Left kidney (tissue), 1 donor: ENCODE measurements at regions not wholly inside any gene's neighbourhood (a gene's known extent, or its start where the extent isn't known, plus 50 kb on each side); places are given as distances from the start of the nearest gene placed in this dataset.
A peak's percentile ranks its signal among the peaks of the same experiment; 100 is the strongest.
"Not testable (repeated sequence)": the region's sequence is repeated elsewhere in the genome, so short reads cannot be mapped to it uniquely, and the experiment has no call there.

Source experiments
- DNase-seq: peaks from one replicate; pipeline ENCODE4 v3.0.0-alpha.2; 2013

- no peak for DNase-seq
These were observed 1247.1 kb downstream of the GATA3 start for GRCh38 chr10:9301554-9301953.

DNA sequence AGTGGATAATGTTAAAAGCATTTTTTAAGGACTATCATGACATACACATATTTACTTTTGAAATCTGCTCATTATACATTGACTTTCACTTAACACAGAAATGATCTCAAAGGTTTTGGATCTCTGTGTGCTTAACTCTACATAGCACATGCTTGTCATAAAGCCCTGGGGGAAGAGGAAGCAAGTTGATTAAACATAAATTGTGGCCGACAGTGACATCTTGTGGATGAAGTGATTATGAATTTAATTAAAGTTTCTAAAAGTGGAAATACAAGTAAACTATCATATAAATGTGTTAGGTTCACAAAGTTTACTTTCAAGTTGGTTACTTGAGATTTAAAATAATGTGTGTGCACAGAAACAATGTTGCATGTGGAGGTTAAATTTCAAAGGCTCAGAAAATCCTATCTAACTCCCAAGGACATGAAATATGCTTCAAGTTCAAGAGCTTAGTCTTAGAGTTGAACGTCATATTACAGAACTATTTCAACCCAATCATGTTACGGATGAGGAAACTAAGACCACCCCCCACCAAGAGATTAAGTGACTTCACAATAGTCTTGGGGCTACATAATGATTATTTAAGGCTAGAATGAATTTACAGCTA lies 1247.8 kb downstream of the GATA3 start:
- peak; percentile 68 for DNase-seq

DNA sequence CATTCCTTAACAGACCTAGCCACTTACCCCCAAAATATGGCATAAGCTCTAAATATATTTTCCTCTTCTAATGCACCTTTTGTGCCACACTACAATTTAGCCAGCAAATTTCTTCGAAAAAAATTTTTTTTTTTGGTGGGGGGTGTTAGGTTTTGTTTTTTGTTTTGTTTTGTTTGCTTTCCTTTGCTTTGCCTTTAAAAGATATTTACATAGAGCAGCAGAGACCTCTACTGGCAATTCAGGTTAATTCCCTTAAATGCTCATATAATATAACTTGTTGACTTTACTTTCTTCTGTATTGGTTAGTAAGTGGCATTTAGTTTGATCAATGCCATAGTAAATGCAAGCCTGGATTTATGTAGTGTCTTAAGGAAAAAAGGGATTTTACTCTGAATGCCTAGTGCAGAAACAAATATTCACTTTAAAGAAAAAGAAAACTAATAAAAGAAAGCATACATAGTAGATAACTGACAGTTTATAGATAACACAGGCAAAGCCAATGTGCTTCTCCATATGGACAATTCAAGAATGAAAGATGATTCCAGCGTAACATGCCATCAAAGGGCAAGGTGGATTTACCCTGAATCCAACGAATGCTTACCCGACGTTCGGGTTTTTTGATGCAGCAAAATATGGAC lies 1250.6 kb downstream of the GATA3 start:
- DNase-seq: no peak

GRCh38 chr10:9311702-9312499 lies 1257.4 kb downstream of the GATA3 start:
- no peak for DNase-seq

DNA sequence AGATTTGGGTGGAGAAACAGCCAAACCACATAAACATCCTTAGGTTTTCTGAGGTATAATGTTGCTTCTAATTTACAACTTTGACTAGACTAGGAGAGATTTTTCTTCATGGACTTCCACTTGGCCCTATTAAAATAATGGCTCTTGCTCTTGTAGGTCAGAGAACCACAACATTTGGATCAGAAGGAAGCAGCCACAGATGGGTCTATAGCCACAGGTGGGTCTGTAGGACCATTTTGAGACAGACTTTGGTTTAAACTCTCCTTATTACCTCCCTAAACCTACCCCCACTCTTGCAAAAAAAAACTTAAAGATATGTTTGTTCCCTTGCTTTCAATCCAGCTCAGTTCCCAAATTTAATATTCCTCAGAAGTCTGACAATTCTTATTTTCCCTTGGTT lies 1260.8 kb downstream of the GATA3 start:
- DNase-seq: no peak

GRCh38 chr10:9331583-9332008 lies 1277.1 kb downstream of the GATA3 start:
- DNase-seq: peak; percentile 47

DNA sequence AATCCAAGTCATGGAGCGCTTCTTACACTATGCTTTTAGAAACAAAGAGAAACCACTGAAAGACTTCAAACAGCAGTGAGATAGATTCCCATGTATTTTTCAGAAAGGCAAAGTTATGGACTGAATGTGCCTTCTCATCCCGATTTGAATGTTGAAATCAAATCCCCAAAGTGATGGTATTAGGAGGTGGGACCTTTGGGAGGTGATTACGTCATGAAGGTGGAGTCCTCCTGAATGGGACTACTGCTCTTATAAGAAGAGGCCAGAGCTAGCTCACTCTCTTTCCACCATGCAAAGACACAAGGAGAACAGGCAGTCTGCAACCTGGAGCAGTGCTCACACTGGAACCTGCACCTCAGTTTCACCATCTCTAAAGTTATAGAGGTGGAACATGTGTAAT lies 1279.8 kb downstream of the GATA3 start:
- no peak for DNase-seq

DNA sequence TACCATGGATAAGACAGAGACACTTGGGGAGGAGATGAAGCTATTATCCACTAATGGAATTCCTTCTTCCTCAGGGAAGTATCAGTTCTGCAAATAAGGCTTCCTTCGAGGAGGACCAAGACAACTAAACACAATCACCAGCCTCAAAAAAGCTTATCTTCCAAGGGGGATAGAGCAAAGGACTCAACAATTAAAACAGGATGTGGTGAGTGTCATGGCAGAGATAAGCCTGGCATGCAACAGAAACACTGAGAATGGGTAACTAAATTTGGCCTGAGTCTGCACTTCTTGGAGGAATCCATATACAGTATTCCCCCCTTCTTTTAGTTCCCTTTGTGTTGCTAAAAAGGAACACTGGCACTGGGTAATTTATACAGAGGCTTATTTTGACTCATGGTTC lies 1285.2 kb downstream of the GATA3 start:
- DNase-seq: no peak

DNA sequence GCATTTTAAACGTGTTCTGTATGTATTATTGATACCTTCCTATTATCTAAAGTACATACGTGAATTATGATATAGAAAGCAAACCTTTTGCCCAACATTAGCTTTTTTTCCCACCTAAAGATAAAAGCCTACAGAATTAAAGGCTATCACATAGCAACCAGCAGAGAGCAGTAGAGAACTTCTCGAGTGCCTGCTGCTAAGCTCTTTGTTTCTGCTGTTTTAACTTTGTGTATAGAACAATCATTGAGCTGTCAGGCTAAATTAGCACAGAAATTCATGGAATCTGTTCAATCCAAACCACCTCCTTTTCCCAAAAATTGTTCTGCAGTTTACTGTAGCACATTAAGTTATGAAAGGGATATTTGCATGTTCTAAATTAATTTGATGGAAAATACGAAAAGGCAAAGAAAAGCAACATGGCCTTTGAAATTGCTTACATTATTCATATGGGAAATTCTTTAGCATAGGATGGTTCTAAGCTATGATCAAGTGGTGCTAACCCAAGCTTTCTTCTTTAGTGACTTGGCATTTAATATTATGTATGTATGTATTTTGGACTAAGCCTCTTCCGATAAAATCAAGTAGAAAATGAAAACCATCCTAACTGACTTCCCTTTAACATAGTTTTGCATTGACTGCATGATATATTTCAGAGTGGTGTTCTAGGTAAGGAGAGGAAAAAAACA lies 1288.5 kb downstream of the GATA3 start:
- DNase-seq: peak; percentile 58

DNA sequence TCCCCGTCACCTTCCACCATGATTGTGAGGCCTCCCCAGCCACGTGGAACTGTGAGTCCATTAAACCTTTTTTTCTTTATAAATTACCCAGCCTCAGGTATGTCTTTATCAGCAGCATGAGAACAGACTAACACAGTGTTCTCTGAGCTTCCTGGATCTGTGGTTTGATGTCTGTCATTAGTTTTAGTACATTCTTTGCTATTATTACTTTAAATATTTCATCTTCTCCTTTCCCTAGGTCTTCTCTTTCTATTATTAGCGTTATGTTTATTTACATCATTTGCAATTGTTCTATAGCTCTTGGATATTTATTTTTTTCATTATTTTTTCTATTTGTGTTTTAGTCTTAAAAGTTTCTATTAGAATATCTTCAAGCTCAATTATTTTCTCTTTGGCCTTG lies 1293.4 kb downstream of the GATA3 start:
- DNase-seq: not testable (repeated sequence)

- DNase-seq: no peak
These were observed 1303.0 kb downstream of the GATA3 start for GRCh38 chr10:9357471-9357870.

DNA sequence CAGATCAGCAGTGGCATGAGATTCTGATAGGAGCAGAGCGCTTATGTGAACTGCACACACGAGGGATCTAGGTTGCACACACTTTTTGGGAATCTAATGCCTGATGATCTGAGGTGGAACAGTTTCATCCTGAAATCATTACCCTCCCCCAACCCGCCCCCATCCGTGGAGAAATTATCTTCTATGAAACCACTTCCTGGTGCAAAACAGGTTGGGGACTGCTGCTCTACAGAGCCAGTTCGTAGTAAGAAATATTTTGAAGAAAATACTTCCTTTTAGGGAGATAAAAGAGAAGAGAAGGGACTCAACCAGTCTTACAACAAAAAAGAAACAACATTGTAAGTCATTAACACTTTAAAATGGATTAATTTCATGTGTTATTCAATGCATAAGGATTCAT lies 1308.2 kb downstream of the GATA3 start:
- no peak for DNase-seq

DNA sequence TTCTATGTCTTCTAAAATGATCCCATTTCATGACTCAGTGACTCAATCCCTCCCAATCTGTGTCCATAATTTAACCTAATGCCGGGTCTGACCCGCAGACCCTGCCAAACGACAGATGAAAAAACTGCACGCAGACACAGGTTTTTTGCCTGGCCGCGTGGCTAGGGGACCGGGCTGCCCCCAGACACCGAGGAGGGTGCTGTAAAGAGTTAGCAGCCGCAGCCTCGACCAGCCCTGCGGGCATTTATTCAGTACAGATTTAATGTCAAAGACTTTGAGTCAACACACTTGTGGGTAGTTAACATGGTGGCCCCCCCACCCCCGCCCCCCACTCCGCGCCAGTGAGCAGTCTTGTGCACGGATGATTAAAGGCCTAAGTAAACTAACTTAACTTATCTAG lies 1324.7 kb downstream of the GATA3 start:
- DNase-seq: no peak

GRCh38 chr10:9381733-9382532 lies 1327.4 kb downstream of the GATA3 start:
- peak; percentile 5 for DNase-seq

- no peak for DNase-seq
These were observed 1328.0 kb downstream of the GATA3 start for GRCh38 chr10:9382533-9382866.

- no peak for DNase-seq
These were observed 1336.0 kb downstream of the GATA3 start for GRCh38 chr10:9390516-9390915.

- no peak for DNase-seq
These were observed 1344.9 kb downstream of the GATA3 start for GRCh38 chr10:9399275-9399983.

DNA sequence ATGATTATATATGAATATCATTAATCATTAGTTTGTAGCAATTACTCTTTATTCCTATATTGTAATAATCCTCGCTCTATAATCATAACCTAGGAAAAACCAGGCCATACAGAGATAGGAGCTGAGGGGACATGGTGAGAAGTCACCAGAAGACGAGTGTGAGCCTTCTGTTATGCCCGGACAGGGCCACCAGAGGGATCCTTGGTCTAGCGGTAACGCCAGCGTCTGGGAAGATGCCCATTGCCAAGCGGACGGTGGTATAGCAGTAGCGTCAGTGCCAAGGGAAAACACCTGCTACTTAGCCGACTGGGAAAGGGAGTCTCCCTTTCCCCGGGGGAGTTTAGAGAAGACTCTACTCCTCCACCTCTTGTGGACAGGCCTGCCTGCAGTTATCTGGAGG lies 1347.6 kb downstream of the GATA3 start:
- not testable (repeated sequence) for DNase-seq

DNA sequence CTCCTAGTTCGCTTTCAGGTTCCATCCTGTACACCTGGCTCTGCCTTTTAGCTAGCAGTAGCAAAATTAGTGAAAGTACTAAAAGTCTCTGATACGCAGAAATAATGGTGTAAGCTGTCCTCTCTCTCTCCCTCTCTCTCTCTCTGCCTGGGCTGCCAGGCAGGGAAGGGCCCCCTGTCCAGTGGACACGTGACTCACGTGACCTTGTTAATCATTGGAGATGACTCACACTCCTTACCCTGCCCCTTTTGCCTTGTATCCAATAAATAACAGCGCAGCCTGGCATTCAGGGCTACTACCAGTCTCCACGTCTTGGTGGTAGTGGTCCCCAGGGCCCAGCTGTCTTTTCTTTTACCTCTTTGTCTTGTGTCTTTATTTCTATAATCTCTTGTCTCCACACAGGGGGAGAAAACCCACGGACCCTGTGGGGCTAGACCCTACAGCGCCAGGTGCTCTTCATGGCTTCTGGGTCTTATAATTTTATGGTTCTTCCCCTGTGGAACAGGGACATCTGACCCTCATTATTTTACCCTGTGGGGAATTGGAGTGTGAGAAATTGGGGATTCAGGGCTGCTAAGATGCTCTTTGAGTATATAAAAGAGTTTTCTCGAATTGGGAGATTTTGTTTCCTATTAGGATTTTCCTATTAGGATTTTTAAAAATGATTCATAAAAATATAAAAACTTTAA lies 1348.2 kb downstream of the GATA3 start:
- not testable (repeated sequence) for DNase-seq

GRCh38 chr10:9407201-9407600 lies 1352.7 kb downstream of the GATA3 start:
- not testable (repeated sequence) for DNase-seq

DNA sequence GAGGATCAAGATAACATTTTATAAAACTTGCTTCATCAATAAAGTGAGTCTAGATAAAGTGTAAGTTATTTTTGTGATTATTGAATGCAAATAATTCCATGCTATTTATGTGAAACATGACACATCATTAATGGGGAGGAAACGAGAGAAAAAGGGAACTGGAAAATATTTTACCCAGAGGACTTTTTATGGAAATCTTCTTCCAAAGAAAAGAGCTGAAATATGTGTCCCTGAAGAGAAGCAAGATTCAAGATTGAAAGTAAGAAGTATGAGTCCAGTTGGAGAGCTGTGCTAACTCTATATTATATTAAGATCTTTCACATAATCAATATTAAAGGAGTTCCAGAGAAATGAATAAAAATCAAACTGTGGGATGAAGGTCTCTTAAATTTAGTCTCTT lies 1361.8 kb downstream of the GATA3 start:
- no peak for DNase-seq
